NCI-H128 (cell line): ENCODE measurements at regions not wholly inside any gene's neighbourhood (a gene's known extent, or its start where the extent isn't known, plus 50 kb on each side); places are given as distances from the start of the nearest gene placed in this dataset.
"Not testable (repeated sequence)": the region's sequence is repeated elsewhere in the genome, so short reads cannot be mapped to it uniquely, and the experiment has no call there.

Experiments
- DNase-seq: peaks from one replicate; lab custom pipeline; 2025; ENCODE audit not compliant: unreplicated experiment; lab: John Stamatoyannopoulos, UW

DNA sequence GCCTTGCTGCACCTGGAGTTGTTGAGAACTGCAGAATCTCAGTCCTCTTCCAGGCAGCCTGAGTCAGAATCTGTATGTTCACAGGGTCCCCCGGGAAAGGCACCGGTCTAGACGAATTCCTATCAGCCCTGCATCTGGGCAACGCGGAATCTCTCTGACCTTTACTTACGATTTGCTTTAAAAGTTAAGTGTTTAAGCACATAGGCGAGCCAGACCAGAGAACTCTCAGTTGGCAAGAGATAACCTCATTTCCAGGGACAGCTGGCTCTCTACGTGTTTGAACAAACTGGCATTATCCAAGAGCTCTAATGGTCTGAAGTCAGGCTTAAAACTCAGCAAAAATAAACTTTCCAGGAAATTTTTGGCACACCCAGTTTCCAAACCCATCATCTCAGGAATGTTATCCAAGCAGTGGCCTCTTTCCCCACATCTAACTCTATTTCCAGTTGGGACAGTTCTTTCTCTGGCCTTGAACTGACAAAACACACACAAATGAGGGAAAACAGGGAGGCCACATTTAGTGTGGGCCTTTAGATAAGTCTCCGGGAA lies 53.4 kb downstream of the HES1 start:
- no peak for DNase-seq

GRCh38 chr3:194191850-194192249 lies 55.9 kb downstream of the HES1 start:
- DNase-seq: not testable (repeated sequence)

DNA sequence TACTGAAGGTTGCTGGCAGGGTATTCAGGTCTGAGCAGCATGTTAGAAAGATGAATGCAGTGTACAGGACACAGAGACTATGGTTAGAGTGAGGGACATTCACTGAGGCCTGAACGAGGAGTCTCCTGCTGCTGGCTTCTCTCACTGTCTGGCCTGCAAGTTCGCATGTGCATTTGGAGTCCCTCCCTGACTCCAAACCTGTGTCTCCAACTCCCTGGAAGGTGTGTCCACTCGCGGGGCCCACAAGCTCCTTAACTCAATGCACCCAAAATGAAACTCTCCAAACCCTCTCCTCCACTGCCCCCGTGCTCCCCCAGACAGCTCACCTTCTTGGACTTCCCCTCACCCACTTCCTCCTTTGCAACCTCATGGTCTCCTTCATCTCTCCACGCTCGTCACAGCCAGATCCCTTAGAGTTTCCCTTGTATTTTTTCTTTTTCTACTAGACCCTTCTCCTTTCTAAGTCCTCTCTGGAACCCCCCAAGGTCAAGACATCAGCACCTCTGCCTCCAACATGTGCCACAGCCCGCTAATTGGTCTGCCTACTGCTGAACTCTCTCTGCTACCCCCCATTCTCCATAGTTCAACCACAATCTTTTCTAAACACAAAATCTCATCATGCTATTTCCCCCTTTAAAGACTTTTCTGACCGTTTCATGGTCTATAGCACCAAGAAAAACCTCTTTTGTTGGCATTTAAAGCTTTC lies 58.3 kb downstream of the HES1 start:
- no peak for DNase-seq

DNA sequence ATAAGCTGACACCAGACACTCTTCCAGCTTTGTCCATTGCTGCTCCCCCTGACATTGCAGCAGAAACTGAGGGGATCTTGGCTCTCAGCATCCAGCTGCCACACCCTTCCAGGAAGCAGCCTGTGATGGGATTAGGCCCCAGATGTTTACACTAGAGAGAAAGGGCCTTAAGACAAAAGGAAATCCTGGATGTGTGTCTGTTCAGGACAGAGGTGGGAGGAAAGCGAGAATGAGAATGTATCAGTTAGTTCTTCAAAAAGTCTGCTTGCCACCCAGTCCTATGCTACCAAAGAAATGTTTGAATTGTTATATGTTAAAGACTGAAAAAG lies 58.8 kb downstream of the HES1 start:
- no peak for DNase-seq

- DNase-seq: no peak
Observed at GRCh38 chr3:194195611-194196010, 59.7 kb downstream of the HES1 start.

DNA sequence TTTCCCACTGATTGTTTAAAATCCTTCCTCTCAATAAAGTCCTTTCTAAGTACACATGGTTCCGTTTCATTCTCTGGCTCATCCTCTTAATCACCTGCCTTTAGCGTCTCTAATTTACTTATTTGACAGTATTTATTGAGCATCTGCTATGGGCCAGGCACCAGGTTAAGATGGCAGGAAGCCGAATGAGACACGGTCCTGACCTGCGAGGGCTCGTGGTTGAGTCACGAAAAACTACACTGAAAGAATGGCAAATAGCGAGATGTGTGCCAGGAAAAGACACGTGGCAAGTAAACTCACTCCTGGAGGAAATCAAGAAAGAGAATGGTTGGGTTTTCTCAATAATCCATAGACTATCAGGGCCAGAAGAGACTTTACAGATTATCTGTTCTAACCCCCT lies 60.9 kb downstream of the HES1 start:
- no peak for DNase-seq

DNA sequence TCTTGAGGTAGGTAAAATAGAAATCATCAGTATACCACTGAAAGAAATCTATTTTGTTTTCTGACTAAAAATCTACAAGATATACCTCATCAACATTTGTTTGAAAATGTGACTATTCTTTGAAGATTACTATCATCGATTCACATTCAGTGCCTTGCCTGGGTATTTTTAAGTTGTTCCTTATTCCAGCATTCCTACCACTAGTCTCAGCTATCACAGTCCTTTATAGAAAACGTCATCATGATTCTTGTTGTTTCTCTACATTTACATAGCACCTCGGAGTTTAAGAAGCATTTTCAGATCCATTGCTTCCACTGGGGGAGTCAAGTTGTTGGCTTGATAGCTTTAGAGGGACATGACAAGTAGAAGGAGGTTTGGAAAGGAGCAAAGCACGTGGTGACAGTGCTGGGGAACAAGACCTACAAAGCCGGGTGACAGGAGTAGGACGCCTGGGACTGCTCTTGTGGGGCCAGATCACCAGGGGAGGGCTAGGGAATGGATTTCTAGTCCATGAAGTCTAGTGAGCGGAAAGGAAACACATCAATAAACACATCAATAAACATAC lies 61.5 kb downstream of the HES1 start:
- DNase-seq: no peak

- no peak for DNase-seq
Observed at GRCh38 chr3:194197981-194198695, 62.2 kb downstream of the HES1 start.

GRCh38 chr3:194198938-194199337 lies 63.0 kb downstream of the HES1 start:
- DNase-seq: no peak

DNA sequence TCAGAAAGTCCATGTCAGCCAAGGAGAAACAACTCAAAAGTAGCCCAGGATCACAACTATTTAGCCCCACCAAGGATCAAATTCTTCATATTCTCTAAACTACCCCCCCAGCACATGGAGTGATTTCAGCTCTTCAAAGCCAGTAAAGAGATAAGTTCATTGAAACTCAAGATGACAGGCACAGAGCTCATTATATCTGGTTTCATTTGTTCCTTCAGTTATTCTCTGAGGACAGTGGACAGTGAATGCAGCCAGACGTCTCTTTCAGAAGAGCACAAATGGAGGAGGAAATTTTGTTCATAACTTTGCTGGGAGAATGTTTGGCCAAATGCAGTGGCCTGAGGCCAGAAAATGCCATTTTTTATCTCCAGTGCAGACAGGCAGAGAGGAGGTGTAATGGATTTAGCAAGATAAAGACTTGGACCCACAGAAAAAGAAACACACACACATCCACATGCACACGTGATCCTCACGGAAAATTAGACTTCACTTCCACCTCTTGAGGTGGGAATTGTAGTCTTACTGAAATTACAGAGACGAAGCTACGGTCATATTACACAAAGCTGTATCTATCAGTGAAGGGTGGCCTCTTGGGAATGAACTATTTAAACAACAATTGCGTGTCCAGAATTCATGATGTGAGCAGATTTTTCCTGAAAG lies 64.6 kb downstream of the HES1 start:
- DNase-seq: no peak

GRCh38 chr3:194201953-194202666 lies 66.2 kb downstream of the HES1 start:
- no peak for DNase-seq

DNA sequence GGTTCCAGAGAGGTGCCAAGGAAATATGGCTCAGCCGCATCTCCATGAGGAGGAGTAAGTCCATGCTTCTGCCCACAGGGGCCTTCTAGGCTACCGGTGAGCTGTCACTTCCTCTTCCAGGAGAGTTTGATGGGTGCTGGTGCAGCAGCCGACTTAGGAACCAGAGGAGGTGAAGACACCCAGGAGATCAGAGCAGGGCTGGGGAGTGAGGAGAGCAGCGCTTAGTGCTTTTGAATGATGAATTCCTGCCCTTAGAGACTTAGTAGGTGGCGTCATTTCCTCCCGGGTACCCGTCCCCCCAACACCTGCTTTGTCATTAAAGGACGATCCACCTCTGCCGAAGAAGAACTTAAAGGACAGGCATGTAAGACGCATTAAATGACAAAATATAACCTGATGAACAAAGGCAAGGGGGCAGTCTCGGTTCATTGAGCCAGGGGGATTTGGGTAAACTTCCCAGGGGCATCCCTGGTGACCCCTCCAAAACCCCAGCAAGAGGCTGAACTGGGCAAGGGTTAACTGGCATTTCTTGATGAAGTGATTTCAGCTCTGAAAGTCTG lies 67.6 kb downstream of the HES1 start:
- DNase-seq: no peak

DNA sequence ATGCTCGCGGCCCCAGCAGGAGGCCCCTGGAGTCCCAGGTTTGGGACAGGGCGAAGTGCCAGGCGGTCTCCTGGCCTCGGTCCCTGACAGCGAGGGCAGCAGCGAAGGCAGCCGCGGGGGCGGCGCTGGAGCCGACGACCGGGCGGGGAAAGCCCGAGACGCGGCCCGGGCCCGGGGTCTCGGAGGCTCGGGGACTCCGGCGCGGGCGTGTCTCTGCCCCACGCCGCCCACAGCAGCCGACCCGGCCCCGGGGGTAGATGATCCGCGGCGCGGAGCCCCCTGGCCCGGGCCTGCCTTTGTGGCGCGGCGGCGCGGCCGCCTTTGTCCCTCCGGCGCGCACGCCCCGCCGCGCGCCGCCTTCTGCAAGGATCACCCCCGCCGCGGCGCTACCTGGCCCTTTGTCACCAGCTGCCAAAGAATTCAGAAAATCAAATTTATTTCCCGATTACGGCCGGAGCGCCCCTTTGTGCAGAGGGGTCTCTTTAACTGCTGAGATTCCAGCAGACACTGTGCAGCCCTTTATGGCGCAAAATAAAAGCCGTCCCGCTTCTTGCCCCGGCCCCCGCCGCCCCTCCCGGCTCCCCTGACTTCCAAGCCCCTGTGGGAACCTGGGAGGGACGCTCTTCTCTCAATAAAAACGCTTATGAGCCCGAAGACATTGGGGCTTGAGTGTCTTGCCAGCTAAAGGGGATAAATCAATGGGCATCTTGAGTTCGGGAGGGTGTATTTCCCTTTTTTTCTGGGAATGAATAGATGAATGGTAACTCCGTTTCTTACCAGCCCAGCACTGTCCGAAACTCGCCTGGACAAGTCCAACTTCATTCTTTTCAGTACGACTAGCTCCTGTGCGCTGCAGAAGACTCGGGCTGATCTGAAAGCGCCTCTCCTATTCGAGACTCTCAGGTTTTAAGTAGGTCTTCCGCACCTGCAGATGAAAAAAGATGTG lies 68.4 kb downstream of the HES1 start:
- no peak for DNase-seq

- DNase-seq: peak; percentile 46
Observed at GRCh38 chr3:194205675-194206133, 69.8 kb downstream of the HES1 start.

DNA sequence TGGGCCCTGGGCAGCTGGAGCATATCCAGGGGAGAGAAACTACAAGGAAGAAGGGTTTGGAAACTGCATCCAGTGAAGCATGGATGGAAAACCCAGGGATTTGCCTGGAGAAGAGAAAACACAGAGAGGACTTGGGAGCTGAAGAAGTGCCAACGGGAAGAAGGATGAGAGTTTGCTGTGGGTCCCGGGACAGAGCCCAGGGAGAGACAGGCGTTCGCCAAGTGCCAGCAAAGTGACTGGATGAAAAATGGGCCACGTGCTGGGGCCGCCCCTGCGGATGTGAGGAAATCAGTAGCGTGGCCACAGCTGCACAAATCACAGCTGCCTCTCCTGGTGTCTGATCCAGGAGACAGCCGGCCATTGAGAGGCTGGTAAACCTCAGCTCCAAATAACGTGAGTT lies 70.4 kb downstream of the HES1 start:
- DNase-seq: no peak

GRCh38 chr3:194208709-194209108 lies 72.8 kb downstream of the HES1 start:
- no peak for DNase-seq

GRCh38 chr3:194212161-194212844 lies 76.4 kb downstream of the HES1 start:
- no peak for DNase-seq

- DNase-seq: no peak
Observed at GRCh38 chr3:194212845-194213331, 76.9 kb downstream of the HES1 start.

- no peak for DNase-seq
Observed at GRCh38 chr3:194215392-194215791, 79.4 kb downstream of the HES1 start.
